Mucosa of descending colon (tissue), 3 donors: ENCODE measurements at regions not wholly inside any gene's neighbourhood (a gene's known extent, or its start where the extent isn't known, plus 50 kb on each side); places are given as distances from the start of the nearest gene placed in this dataset.

Experiments used
- ATAC-seq: fragments of 200-7000 bp; cut with Tn5 transposase; one replicate; pipeline ENCODE4 v1.9.1; 2020; ENCODE audit warnings: mild to moderate bottlenecking, moderate library complexity
- DNase-seq, 3 donors: peaks; one replicate each; pipeline ENCODE4 v3.0.0-alpha.2; 2020
- H3K36me3 ChIP-seq: fragments of 200-600 bp; one replicate; pipeline ENCODE4 v1.8.0; 2021; ENCODE audit warnings: low read depth, mild to moderate bottlenecking
- H3K4me1 ChIP-seq: fragments of 200-600 bp; one replicate; pipeline ENCODE4 v1.8.0; 2021; ENCODE audit warnings: low read depth, mild to moderate bottlenecking
- H3K4me3 ChIP-seq: fragments of 200-600 bp; one replicate; pipeline ENCODE4 v1.8.0; 2021; ENCODE audit warnings: mild to moderate bottlenecking
- H3K9me3 ChIP-seq: fragments of 200-600 bp; one replicate; pipeline ENCODE4 v1.8.0; 2021; ENCODE audit warnings: mild to moderate bottlenecking
- intact Hi-C, 2 donors: fragments of 100-400 bp; cut with DNase I in 1 of 2; cut with micrococcal nuclease in 1 of 2; formaldehyde crosslinking; loops; one replicate each; pipeline versions ENCODE4 v1.11.0 to v1.11.1; 2022; cut with DNase I, micrococcal nuclease
- TF ChIP-seq, protein P1 (sequence below): fragments of 200-600 bp; IDR thresholded peaks from one replicate; pipeline ENCODE4 v1.8.0; 2022; ENCODE audit warnings: antibody characterized with exemption, mild to moderate bottlenecking
- donor health status: DM: no; HTN: no; CAD: no; lungs with moderate emphysema.
- donor health status: DM: no; HTN: no; CAD: no.
- donor health status: DM: no; HTN: yes; CAD: no.

DNA sequence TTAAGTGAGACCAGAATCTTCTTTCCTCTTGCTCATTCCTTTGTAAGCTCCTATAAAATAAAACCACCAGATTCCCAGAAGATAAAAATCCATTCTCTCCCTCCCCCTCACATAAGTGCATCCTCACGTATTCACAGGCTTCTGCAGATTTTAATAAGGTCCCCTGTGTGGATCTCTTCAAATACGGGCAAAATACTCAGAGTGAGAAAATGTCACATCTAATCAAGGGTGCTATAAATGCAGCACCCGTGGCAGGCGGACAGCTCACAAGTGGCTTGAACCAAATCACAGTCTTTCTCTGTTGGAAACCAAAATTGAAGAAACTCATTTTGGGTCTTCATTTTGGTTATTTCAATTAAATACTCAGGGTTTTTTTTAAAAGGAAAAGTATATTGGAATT, 212.9 kb upstream of the CMC1 start:
- H3K36me3 ChIP-seq: no peaks in the 10 kb centered on the region
- intact Hi-C loops: no loop called here

DNA sequence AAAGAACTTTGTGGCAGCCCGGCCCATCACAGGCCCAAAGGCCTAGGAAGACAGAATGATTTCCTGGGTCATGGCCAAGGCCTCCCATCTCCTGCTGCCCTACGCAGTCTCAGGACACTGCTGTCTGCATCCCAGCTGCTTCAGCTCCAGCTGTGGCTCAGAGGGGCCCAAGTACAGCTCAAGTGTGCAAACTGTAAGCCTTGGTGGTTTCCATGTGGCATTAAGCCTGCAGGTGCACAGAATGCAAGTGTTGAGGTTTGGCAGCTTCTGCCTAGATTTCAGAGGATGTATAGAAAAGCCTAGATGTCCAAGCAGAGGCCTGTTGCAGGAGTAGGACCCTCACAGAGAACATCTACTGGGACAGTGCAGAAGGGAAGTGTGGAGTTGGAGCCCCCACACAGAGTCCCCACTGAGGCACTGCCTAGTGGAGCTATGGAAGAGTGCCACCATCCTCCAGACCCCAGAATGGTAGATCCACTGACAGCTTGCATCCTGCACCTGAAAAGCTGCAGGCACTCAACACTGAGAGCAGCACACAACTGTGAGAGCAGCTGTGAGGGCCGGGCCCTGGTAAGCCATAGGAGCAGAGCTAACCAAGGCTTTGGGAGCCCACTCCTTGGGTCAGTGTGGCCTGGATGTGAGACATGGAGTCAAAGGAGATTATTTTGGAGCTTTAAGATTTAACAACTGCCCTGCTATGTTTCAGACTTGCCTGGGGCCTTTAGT, 208.2 kb upstream of the CMC1 start:
- intact Hi-C loops: no loop called here
- no peak overlapping the region for H3K4me3 ChIP-seq
- no peaks in the 10 kb centered on the region for H3K36me3 ChIP-seq
- no peak for DNase-seq
- no peak for ATAC-seq
- peaks cover 2% of the 10 kb centered on the region for H3K9me3 ChIP-seq
- H3K4me1 ChIP-seq: no peaks in the 10 kb centered on the region
- TF ChIP-seq, protein P1, sequence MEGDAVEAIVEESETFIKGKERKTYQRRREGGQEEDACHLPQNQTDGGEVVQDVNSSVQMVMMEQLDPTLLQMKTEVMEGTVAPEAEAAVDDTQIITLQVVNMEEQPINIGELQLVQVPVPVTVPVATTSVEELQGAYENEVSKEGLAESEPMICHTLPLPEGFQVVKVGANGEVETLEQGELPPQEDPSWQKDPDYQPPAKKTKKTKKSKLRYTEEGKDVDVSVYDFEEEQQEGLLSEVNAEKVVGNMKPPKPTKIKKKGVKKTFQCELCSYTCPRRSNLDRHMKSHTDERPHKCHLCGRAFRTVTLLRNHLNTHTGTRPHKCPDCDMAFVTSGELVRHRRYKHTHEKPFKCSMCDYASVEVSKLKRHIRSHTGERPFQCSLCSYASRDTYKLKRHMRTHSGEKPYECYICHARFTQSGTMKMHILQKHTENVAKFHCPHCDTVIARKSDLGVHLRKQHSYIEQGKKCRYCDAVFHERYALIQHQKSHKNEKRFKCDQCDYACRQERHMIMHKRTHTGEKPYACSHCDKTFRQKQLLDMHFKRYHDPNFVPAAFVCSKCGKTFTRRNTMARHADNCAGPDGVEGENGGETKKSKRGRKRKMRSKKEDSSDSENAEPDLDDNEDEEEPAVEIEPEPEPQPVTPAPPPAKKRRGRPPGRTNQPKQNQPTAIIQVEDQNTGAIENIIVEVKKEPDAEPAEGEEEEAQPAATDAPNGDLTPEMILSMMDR: no peak

More for the DNA sequence above, 212.9 kb upstream of the CMC1 start:
- Histone ChIP-seq H3K4me1 (no peaks in the 10 kb centered on the region), H3K9me3 (peaks cover 15% of the 10 kb centered on the region), H3K4me3 (no peak overlapping the region)
- ATAC-seq (no peak), DNase-seq (no peak)
- TF ChIP-seq, protein P1: no peak

DNA sequence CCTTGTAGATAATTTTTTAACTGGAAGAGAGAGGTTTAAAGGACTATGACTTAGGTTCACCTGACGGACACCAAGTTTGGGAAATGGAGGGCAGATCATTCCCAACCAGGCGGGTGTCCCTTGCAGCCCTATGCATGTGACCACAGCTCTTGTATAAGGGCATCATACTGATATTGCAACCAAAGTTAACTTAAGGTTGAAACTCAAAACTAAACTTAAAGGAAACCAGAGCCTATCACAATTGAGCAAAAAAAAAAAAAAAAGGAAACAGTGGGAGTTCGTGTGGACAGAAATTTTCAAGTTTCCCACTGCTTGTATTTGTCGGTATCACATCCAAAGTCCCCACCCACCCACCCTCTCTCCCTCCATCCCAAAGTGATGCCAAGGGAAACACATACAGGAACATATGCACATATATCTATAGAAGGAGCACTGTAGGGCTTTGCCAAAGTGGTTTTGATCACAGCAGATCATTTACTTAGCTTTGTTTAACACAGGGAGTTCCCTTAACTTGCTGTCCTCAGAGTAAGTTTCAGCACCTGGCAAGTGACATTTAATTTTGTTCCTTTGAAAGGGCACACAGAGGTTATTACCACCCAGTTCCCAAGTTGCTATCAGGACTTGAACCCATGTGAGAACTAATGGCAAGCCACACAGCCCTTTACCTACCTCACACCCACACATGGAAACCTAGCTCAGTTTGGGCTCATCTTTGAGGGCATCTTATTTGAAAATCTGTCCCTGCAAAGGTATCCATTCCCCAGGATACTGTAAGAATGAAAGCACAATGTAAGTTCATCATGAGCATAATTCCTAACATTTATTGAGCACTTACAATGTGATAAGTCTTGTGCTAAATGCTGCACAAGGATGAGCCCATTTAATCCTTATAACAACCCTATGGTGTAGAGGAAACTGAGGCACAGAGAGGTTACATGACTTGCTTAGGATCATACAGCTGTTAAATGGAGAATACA, 204.5 kb upstream of the CMC1 start:
- Histone ChIP-seq H3K4me1 (no peaks in the 10 kb centered on the region), H3K36me3 (no peaks in the 10 kb centered on the region), H3K4me3 (no peak overlapping the region), H3K9me3 (peaks cover 2% of the 10 kb centered on the region)
- ATAC-seq (no peak), DNase-seq (no peak)
- TF ChIP-seq, protein P1: no peak
- intact Hi-C loops: no loop called here

DNA sequence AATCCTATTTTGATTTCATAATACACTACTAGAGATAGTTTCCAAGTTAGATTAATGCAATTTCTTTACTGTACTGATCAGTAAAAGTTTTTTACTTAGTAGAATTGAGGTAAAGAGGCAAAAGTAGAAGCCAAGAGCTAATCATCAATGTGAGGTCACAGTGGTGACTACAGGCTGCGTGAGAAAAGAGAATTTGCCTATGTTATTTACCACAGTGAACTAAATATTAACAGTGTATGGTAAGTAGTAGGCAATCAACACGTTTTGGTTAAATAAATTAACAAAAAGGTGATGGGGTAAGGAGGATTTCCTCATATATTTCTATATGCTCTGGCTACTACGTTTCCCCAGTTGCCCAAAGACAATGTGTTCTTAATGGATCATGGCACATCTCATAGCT, 202.2 kb upstream of the CMC1 start:
- DNase-seq (no peak), ATAC-seq (no peak)
- Histone ChIP-seq H3K4me1 (no peaks in the 10 kb centered on the region), H3K4me3 (no peak overlapping the region), H3K36me3 (no peaks in the 10 kb centered on the region), H3K9me3 (no peaks in the 10 kb centered on the region)
- intact Hi-C loops: no loop called here
- TF ChIP-seq, protein P1: no peak

DNA sequence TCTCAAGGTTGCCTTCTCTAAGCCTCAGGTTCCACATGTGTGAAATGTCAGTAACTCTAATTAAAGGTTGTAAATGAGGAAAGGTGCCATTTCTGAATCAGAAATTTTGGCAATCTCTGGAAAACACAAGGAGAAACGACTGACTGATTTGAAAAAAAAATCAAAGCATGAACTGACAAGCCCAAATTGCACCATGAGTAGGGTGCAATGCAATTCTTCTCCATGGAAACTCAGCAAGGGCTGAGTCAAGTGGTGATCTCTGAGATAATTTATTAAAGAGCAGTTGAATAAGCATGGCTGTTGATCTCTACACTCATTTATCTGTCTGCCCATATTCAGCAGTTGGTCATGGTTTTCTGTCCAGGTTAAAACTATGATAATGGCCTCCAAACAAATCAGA, 201.6 kb upstream of the CMC1 start:
- TF ChIP-seq, protein P1: no peak
- ATAC-seq (no peak), DNase-seq (no peak)
- intact Hi-C loops: no loop called here
- H3K4me1 ChIP-seq: no peaks in the 10 kb centered on the region
- no peaks in the 10 kb centered on the region for H3K9me3 ChIP-seq
- no peak overlapping the region for H3K4me3 ChIP-seq
- H3K36me3 ChIP-seq: no peaks in the 10 kb centered on the region
